HG03066 (cell line): ENCODE measurements at regions not wholly inside any gene's neighbourhood (a gene's known extent, or its start where the extent isn't known, plus 50 kb on each side); places are given as distances from the start of the nearest gene placed in this dataset.
"Not testable (repeated sequence)": the region's sequence is repeated elsewhere in the genome, so short reads cannot be mapped to it uniquely, and the experiment has no call there.

Experiments
- ATAC-seq: cut with Tn5 transposase; IDR thresholded peaks from one replicate; pipeline ENCODE4 v1.9.1; 2021; ENCODE audit warnings: low read depth; ENCODE audit not compliant: unreplicated experiment

DNA sequence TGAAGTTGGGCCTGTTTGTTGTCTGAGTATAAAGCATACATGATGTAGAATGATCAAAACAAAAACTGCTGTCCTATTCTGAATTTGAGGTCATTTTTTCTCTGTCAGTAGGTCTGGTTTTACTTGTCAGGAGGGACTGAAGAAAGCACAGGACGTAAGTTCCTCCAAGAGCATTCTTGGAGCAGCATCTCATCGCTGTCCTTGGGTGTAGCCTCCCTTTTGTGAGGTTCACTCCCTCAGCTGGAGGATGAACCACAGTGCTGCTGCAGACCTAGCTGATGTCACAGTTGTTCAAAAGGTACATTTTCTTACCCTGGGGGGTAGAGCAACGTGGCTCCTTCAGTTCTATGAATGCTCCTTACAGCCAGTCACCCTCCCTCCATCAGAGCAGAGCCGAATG is 490.0 kb upstream of the TBL1XR1 start:
- ATAC-seq: no peak

DNA sequence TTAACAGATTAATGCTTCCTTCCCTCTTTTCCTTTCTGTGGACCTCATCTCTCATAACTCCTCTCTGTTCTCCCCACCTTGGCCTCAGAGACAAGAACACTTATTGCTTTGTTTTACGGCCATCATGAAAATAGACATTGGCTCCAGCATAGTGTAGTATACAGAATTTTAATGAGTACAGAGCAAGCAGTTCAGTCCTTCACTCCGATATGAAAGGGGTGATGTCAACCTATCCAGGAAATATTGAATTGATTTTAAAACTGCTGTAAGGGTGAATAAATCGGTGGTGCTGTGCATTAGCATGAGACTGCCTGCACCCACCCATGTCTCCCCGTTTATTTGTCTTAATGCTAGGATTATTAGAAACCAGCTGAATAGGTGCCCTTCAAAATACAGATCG is 490.9 kb upstream of the TBL1XR1 start:
- ATAC-seq: no peak

- ATAC-seq: no peak
Measured at GRCh38 chr3:177689077-177689476, 491.8 kb upstream of the TBL1XR1 start.

DNA sequence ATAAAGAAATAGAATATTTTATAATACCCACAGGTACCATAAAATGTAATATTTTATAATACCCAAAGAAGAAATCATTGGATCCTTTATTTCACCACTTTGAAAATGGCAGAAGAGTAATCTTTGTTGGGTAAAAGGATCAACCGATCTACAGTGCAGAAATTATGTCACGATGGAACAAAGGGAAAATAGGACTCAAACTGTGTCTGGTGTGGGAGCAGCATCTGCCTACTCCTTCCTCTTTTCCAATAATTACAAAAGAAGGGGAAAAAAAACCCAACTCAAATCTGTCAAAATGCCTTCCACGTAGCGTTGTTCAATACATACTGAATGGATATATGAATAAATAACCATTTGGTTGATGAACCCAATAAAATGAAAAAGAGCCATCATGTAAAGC is 492.6 kb upstream of the TBL1XR1 start:
- ATAC-seq: no peak

DNA sequence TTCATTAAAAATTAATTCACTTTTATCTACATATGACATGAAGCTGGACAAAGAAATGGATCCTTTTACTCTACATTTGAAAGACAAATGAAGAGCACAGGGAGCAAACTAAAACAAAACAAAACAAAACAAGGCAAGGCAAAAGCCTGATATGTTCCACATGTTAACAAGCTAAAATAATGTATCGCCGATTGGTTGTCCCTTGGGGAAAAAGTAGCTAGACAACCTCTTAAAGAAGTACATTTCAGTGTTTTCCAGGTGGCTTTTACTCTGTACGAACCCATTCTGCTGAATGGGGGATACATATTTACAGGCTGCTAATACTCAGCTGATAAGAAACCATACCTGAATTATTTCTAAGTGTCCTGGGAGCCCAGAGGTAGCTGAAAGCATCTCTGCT is 493.0 kb upstream of the TBL1XR1 start:
- ATAC-seq: no peak

DNA sequence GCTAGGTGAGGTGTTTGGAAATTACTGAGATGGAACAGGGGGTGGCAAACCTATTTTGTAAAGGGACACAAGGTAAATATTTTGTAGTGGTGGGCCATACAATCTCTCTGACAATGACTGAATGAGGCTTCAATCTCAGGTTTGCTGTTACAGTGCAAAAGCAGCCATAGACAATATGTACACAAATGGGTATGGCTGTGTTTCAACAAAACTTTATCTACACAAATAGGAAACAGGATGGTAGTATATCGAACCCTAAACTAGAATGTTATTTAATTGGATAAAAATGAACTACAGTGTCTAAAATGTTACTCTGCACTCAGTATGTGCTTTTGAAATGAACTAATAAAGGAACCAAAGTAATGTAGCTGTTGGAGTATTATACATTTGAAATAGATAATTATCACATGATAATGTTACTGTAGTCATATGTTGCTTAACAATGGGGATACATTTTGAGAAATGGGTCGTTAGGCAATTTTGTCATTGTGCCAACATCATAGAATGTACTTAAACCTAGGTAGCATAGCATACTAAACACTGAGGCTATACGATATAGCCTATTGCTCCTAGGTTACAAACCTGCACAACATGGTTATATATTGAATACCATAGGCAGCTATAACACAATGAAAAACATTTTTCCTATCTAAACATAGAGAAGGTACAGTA is 495.2 kb upstream of the TBL1XR1 start:
- ATAC-seq: no peak

DNA sequence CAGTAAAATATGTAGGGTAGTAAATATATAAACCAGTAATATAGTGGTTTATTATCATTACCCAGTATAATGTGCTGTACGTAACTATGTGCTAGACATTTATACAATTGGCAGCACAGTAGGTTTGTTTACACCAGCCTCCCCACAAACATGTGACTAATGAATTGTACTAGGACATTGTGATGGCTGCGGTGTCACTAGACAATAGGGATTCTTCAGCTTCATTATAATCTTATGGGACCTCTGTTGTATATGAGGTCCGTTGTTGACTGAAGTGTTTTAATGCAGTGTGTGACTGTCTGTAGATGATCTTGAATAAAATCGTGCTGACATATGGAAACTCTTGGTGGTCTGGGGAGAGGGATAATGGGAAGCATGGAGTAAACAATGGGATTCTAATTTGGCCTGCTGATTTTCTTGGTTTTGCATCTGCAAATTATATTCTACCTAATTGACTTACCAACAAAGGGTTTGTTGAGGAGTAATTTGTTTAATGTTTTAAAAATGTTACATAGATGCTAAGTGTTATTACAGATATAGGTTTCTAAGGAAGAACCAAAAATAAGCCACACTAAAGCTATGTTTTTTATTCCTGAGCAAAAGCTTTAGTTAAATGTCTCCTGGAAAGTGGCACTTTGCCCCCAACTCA is 496.5 kb upstream of the TBL1XR1 start:
- no peak for ATAC-seq

DNA sequence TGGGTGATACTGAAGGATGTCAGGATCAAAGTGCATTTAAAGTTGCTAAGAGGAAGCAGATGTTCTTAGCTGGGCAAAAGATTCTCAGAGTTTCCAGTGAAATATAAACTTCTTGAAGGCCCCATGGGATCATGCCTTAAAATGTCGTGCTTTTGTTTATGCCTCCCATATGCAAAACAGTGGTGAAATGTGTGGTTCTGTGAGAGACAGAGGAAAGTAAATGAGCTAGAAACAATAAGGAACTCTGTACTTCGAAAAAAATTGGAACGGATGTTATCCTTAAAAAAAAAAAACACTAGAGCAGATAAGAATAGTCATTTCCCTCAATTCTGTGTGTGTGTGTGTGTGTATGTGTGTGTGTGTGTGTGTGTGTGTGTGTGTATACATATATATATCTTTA is 497.0 kb upstream of the TBL1XR1 start:
- ATAC-seq: peak; percentile 74

GRCh38 chr3:177694951-177695350 is 497.7 kb upstream of the TBL1XR1 start:
- no peak for ATAC-seq

DNA sequence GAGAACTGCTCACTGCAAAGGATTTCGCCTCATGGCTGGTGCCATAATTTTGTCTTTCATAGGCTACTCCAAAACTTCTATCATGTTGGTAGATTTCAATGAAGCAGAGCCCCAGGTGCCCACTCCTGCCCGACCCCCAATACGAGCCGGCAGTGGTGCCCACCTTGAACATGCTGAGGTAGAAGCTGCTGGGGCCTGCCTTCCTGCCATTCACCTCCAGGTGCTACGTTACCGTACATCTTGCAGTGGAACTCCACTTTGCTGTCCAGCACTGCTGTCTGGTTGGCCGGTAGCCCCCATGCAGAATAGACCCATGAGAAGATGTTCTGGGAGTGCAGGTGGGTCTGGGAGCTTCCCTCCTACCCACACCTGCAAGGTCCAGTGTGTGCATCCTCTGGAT is 502.8 kb upstream of the TBL1XR1 start:
- no peak for ATAC-seq

- no peak for ATAC-seq
Measured at GRCh38 chr3:177703788-177704187, 506.5 kb upstream of the TBL1XR1 start.

GRCh38 chr3:177705976-177706823 is 508.9 kb upstream of the TBL1XR1 start:
- no peak for ATAC-seq

- ATAC-seq: not testable (repeated sequence)
Measured at GRCh38 chr3:177709470-177709869, 512.2 kb upstream of the TBL1XR1 start.

DNA sequence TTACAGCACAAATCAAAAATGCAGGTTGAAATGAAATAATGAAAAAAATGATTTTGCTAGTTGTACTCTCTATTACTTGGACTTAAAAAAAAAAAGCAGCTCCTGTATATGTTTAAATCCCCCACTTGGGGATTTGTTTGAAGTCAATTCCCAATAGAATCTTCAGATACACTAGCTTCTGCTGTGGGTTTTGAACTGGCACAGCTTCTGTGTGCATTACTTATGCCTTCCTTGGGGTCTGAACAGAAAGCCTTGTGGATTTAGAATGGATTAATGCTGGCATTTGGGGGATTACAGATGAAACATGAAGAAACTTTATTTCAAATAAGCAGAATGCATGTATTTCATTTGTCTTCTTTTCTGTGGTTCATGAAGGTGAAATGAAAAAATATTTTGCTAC is 513.2 kb upstream of the TBL1XR1 start:
- no peak for ATAC-seq

- no peak for ATAC-seq
Measured at GRCh38 chr3:177711637-177712036, 514.4 kb upstream of the TBL1XR1 start.

DNA sequence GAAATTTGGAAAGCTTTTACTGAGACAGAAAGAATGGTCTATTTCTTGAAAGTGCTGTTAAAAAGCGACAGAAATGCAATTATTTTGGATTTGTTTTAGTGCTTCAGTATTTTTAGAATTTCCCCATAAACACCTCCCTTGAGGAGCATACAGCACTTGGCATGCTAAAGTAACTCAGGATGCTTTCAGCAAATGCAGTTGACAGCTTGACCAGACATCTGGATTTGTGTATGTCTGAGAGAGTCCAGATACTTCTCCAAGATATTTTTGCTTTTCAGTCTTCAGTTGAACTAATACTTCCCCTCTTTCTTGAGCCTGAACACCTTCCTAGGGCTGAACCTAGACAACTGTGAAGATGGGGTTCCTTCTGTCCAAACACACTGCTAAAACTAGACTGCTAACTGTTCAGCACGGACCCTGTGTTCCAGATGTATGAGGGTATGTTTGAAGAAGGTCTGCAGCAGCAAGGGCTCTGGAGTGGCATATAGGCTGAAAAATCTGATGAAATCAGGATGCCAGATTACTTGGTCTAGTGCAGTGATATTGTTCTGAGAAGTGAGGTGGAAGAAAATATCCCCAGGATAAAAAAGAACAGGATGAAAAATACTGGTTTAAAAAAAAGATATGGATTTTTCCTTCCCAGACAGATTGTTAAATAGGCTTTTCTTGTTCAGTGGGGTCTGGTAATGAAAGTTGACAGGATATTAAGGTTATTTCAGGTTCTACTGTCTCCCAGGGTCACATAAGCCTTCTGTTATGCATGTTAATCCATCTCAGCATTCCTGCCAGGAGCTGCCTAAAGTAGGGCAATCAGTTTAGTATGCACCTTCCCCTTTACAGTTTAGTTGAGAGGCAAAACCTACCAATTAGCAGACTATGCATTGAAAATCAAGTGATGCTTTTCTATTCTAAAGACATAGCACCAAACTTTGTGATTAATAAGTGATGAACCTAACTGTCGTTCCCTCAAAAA is 516.9 kb upstream of the TBL1XR1 start:
- no peak for ATAC-seq

- no peak for ATAC-seq
Measured at GRCh38 chr3:177714945-177715344, 517.7 kb upstream of the TBL1XR1 start.

GRCh38 chr3:177715980-177716379 is 518.7 kb upstream of the TBL1XR1 start:
- ATAC-seq: no peak

DNA sequence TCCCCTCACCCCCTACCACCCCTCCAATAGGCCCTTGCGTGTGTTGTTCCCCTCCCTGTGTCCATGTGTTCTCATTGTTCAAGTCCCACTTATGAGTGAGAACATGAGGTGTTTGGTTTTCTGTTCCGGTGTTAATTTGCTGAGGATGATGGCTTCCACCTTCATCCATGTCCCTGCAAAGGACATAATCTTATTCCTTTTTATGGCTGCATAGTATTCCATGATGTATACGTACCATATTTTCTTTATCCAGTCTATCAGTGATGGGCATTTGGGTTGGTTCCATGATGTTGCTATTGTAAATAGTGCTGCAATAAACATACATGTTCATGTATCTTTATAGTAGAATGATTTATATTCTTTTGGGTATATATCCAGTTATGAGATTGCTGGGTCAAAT is 523.6 kb upstream of the TBL1XR1 start:
- not testable (repeated sequence) for ATAC-seq
